ENCODE measurements at regions not wholly inside any gene's neighbourhood (a gene's known extent, or its start where the extent isn't known, plus 50 kb on each side); places are given as distances from the start of the nearest gene placed in this dataset.

GRCh38 chr16:73831220-73831619 is 465.4 kb upstream of the PSMD7 start:
- Histone ChIP-seq H3K27ac (ENCODE audit: low read length) (no peak overlapping the region), H4K20me1 (ENCODE audit: insufficient read depth, low read length) (no peaks in the 10 kb centered on the region), H3K9me3 (ENCODE audit: insufficient read depth, low read length) (no peaks in the 10 kb centered on the region), H3K4me3 (ENCODE audit: low read length) (no peak overlapping the region), H2AFZ (ENCODE audit: low read depth, low read length) (no peak overlapping the region), H3K27me3 (ENCODE audit: low read depth, low read length) (0 out of 2 replicates have a peak, but pooled peaks cover 5% of the 10 kb centered on the region), H3K79me2 (ENCODE audit: low read length) (no peaks in the 10 kb centered on the region), H3K9ac (ENCODE audit: low read length) (no peak overlapping the region), H3K36me3 (replicated peaks; ENCODE audit: low read depth, low read length) (no peaks in the 10 kb centered on the region), H3K4me1 (ENCODE audit: low read length) (no peaks in the 10 kb centered on the region), H3K4me2 (ENCODE audit: low read length) (no peak overlapping the region)
- TF ChIP-seq CTCF (IDR thresholded peaks at IDR 0.05; ENCODE audit: low read depth, low read length) (no peak), EZH2phosphoT487 (IDR thresholded peaks at IDR 0.05; ENCODE audit: low read depth) (no peak)

GRCh38 chr16:73823205-73823849 is 473.3 kb upstream of the PSMD7 start:
- H3K79me2 ChIP-seq (ENCODE audit: low read length), result no peaks in the 10 kb centered on the region
- no peak overlapping the region for H3K4me2 ChIP-seq (ENCODE audit: low read length)
- H3K4me1 ChIP-seq (ENCODE audit: low read length), result no peaks in the 10 kb centered on the region
- H3K4me3 ChIP-seq (ENCODE audit: low read length), result no peak overlapping the region
- H3K27ac ChIP-seq (ENCODE audit: low read length), result no peak overlapping the region
- H3K9me3 ChIP-seq (ENCODE audit: insufficient read depth, low read length), result no peaks in the 10 kb centered on the region
- TF ChIP-seq CTCF (IDR thresholded peaks at IDR 0.05; ENCODE audit: low read depth, low read length) (no peak), EZH2phosphoT487 (IDR thresholded peaks at IDR 0.05; ENCODE audit: low read depth) (no peak)
- no peak overlapping the region for H3K9ac ChIP-seq (ENCODE audit: low read length)
- no peaks in the 10 kb centered on the region for H4K20me1 ChIP-seq (ENCODE audit: insufficient read depth, low read length)
- no peak overlapping the region for H2AFZ ChIP-seq (ENCODE audit: low read depth, low read length)
- H3K27me3 ChIP-seq (ENCODE audit: low read depth, low read length), result no peaks in the 10 kb centered on the region; the same call in 1 of the 2 replicates
- H3K36me3 ChIP-seq (replicated peaks; ENCODE audit: low read depth, low read length), result no peaks in the 10 kb centered on the region

- no peaks in the 10 kb centered on the region for H4K20me1 ChIP-seq (ENCODE audit: insufficient read depth, low read length)
- no peak overlapping the region for H3K9ac ChIP-seq (ENCODE audit: low read length)
- no peak for TF ChIP-seq CTCF (IDR thresholded peaks at IDR 0.05; ENCODE audit: low read depth, low read length)
- H3K27me3 ChIP-seq (ENCODE audit: low read depth, low read length), result no peaks in the 10 kb centered on the region; the same call in 1 of the 2 replicates
- H2AFZ ChIP-seq (ENCODE audit: low read depth, low read length), result no peak overlapping the region
- H3K4me2 ChIP-seq (ENCODE audit: low read length), result no peak overlapping the region
- H3K79me2 ChIP-seq (ENCODE audit: low read length), result no peaks in the 10 kb centered on the region
- H3K36me3 ChIP-seq (replicated peaks; ENCODE audit: low read depth, low read length), result no peaks in the 10 kb centered on the region
- H3K4me3 ChIP-seq (ENCODE audit: low read length), result no peak overlapping the region
- no peaks in the 10 kb centered on the region for H3K9me3 ChIP-seq (ENCODE audit: insufficient read depth, low read length)
- no peak overlapping the region for H3K27ac ChIP-seq (ENCODE audit: low read length)
- no peaks in the 10 kb centered on the region for H3K4me1 ChIP-seq (ENCODE audit: low read length)
Observed at GRCh38 chr16:73817526-73818324, 478.9 kb upstream of the PSMD7 start.

GRCh38 chr16:73813527-73813926 is 483.1 kb upstream of the PSMD7 start:
- Histone ChIP-seq H3K4me1 (ENCODE audit: low read length) (no peaks in the 10 kb centered on the region), H3K9me3 (ENCODE audit: insufficient read depth, low read length) (no peaks in the 10 kb centered on the region), H3K79me2 (ENCODE audit: low read length) (no peaks in the 10 kb centered on the region), H4K20me1 (ENCODE audit: insufficient read depth, low read length) (no peaks in the 10 kb centered on the region), H3K9ac (ENCODE audit: low read length) (no peak overlapping the region), H3K4me3 (ENCODE audit: low read length) (no peak overlapping the region), H3K27ac (ENCODE audit: low read length) (no peak overlapping the region), H3K27me3 (ENCODE audit: low read depth, low read length) (peaks cover 21% of the 10 kb centered on the region), H2AFZ (ENCODE audit: low read depth, low read length) (no peak overlapping the region), H3K4me2 (ENCODE audit: low read length) (no peak overlapping the region), H3K36me3 (replicated peaks; ENCODE audit: low read depth, low read length) (no peaks in the 10 kb centered on the region)
- TF ChIP-seq CTCF (IDR thresholded peaks at IDR 0.05; ENCODE audit: low read depth, low read length) (no peak), EZH2phosphoT487 (IDR thresholded peaks at IDR 0.05; ENCODE audit: low read depth) (no peak)
